CD4-positive, alpha-beta memory T cell (primary cell): ENCODE measurements at regions not wholly inside any gene's neighbourhood (a gene's known extent, or its start where the extent isn't known, plus 50 kb on each side); places are given as distances from the start of the nearest gene placed in this dataset.

ENCODE experiments used
- CTCF ChIA-PET: fragments of 350-600 bp; sonication (Branson Sonifier 250); formaldehyde crosslinking; loops from one replicate; lab custom pipeline; 2021; ENCODE audit warnings: inconsistent platforms; ENCODE audit not compliant: partially characterized antibody; lab: Charles Lee
- POLR2A ChIA-PET: fragments of 350-600 bp; sonication (Branson Sonifier 250); formaldehyde crosslinking; loops from one replicate; lab custom pipeline; 2021; ENCODE audit not compliant: partially characterized antibody; lab: Charles Lee
- DNase-seq, 5 donors: peaks; one replicate each; pipeline versions ENCODE4 v3.0.0 to v3.0.0-alpha.2; 2020 to 2022; ENCODE audit warnings: mixed read lengths in 1 of 5
- H3K27ac ChIP-seq: one replicate; pipeline ENCODE4 v1.7.0; 2013; ENCODE audit warnings: low read depth, low read length
- H3K27me3 ChIP-seq: 2 replicates; pipeline ENCODE4 v1.7.0; 2013; ENCODE audit warnings: mild to moderate bottlenecking, low read length, moderate library complexity; ENCODE audit not compliant: insufficient read depth
- H3K36me3 ChIP-seq: 2 replicates; pipeline ENCODE4 v1.7.0; 2013; ENCODE audit warnings: mild to moderate bottlenecking, low read length, moderate library complexity; ENCODE audit not compliant: insufficient read depth
- H3K4me1 ChIP-seq: 2 replicates; pipeline ENCODE4 v1.7.0; 2013; ENCODE audit warnings: mild to moderate bottlenecking, low read length, moderate library complexity; ENCODE audit not compliant: insufficient read depth
- H3K4me3 ChIP-seq, 2 donors: one replicate each; pipeline ENCODE4 v1.7.0; 2013; ENCODE audit warnings: low read length in 2 of 2, mild to moderate bottlenecking in 1 of 2
- H3K9me3 ChIP-seq, 2 donors: one replicate each; pipeline ENCODE4 v1.7.0; 2013; ENCODE audit warnings: low read length in 2 of 2, control low read depth in 1 of 2; ENCODE audit not compliant: control insufficient read depth in 1 of 2
- H3K27ac Mint-ChIP-seq, 7 donors: one replicate each; pipeline ENCODE4 v1.8.0; 2020 to 2021; ENCODE audit warnings: mixed read lengths in 7 of 7, mild to moderate bottlenecking in 6 of 7, inconsistent platforms in 3 of 7, moderate library complexity in 3 of 7
- H3K27me3 Mint-ChIP-seq, 2 donors: one replicate each; pipeline ENCODE4 v1.8.0; 2020 to 2021; ENCODE audit warnings: mixed read lengths in 2 of 2
- H3K36me3 Mint-ChIP-seq, 2 donors: one replicate each; pipeline ENCODE4 v1.8.0; 2020 to 2021; ENCODE audit warnings: mixed read lengths in 2 of 2, inconsistent platforms in 1 of 2, mild to moderate bottlenecking in 1 of 2
- H3K4me1 Mint-ChIP-seq, 4 donors: one replicate each; pipeline ENCODE4 v1.8.0; 2020 to 2021; ENCODE audit warnings: mixed read lengths in 4 of 4, mild to moderate bottlenecking in 1 of 4
- H3K4me3 Mint-ChIP-seq, 8 donors: one replicate each; pipeline ENCODE4 v1.8.0; 2020 to 2021; ENCODE audit warnings: mixed read lengths in 8 of 8, mild to moderate bottlenecking in 7 of 8, moderate library complexity in 6 of 8, inconsistent platforms in 3 of 8
- H3K9me3 Mint-ChIP-seq, 8 donors: one replicate each; pipeline ENCODE4 v1.8.0; 2020 to 2021; ENCODE audit warnings: mixed read lengths in 8 of 8, mild to moderate bottlenecking in 5 of 8, inconsistent platforms in 3 of 8, moderate library complexity in 1 of 8
- intact Hi-C: fragments of 100-400 bp; cut with micrococcal nuclease; formaldehyde crosslinking; loops from one replicate; pipeline ENCODE4 v1.15.1; 2023

DNA sequence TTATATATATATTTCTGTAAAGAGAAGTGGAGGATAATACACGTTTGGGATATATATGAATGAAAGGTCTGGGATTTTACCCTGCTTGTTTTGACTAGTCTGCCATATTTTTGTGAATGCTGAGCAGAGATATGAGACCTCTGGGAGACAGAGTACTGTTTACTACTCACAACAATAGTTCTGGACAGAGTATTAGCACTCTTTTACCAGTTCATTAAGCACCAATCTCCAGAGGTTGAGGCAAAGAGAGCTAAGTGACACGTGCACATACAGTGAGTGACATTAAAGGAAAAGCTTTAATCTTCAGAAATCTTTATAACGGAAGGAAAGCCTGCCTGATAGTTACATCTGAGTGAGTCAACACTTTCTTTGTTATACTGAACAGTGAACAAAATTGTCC, 1452.7 kb upstream of the TENM3 start:
- Histone ChIP-seq H3K27ac (no peak overlapping the region), H3K36me3 (no peaks in the 10 kb centered on the region), H3K4me1 (no peaks in the 10 kb centered on the region), H3K9me3 (no peaks in the 10 kb centered on the region), H3K4me3 (no peak overlapping the region), H3K27me3 (no peaks in the 10 kb centered on the region)
- H3K9me3 Mint-ChIP-seq: peaks cover 0 to 17% (median 5%) of the 10 kb centered on the region in 8 donors
- no peaks in the 10 kb centered on the region for H3K27me3 Mint-ChIP-seq
- no peak overlapping the region for H3K27ac Mint-ChIP-seq
- DNase-seq: no peak
- intact Hi-C loops: no loop called here
- H3K36me3 Mint-ChIP-seq: no peaks in the 10 kb centered on the region
- ChIA-PET POLR2A (no interaction called here), CTCF (no interaction called here)
- no peak overlapping the region for H3K4me3 Mint-ChIP-seq
- no peaks in the 10 kb centered on the region for H3K4me1 Mint-ChIP-seq

DNA sequence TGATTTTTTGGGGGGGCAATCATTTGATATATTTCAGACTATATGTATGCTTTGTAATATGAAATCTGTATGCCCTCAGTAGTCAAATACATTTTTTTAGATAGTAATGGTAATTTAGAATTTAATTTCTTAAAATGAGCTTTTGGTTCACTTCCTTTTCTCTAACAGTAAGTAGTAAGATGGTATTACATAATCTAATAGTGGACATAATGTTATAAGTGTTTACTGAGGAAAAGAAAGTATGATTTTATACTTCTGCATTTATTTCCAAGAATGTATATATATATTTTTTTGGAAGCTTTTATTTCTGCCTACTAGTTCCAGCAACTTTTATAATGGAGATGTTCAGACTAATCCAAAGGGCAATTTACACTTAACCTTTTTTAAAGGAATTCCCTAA, 1450.7 kb upstream of the TENM3 start:
- Mint-ChIP-seq H3K36me3 (no peaks in the 10 kb centered on the region), H3K9me3 (peaks cover 0 to 12% (median 7%) of the 10 kb centered on the region in 8 donors), H3K4me3 (no peak overlapping the region), H3K4me1 (no peaks in the 10 kb centered on the region), H3K27me3 (no peaks in the 10 kb centered on the region), H3K27ac (no peak overlapping the region)
- DNase-seq: no peak
- ChIA-PET POLR2A (no interaction called here), CTCF (no interaction called here)
- Histone ChIP-seq H3K4me1 (no peaks in the 10 kb centered on the region), H3K27me3 (no peaks in the 10 kb centered on the region), H3K36me3 (no peaks in the 10 kb centered on the region), H3K27ac (no peak overlapping the region), H3K9me3 (no peaks in the 10 kb centered on the region), H3K4me3 (no peak overlapping the region)
- intact Hi-C loops: no loop called here

DNA sequence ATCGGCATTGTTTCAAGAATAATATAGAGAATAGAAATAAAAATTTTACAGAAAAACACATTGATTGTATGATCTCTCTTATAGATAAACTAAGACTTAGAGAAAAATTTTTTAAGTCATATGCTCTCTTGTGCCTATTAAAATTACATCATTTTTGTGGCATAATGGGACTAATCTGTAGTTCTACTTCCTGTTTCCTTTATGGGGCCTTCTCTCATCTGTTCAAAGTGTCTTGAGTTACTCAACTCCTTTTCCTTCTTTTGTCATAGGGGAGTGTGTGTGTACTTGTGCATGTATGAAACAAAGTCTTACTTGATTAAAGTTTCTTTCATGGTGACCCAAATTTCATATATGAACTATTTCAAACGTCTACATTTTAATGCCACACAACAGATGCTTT, 1448.9 kb upstream of the TENM3 start:
- Mint-ChIP-seq H3K4me1 (no peaks in the 10 kb centered on the region), H3K27ac (no peak overlapping the region), H3K36me3 (no peaks in the 10 kb centered on the region), H3K27me3 (no peaks in the 10 kb centered on the region), H3K4me3 (no peak overlapping the region), H3K9me3 (peaks cover 0 to 13% (median 3%) of the 10 kb centered on the region in 8 donors)
- POLR2A ChIA-PET: no interaction called here
- H3K4me1 ChIP-seq: no peaks in the 10 kb centered on the region
- DNase-seq: no peak
- H3K27ac ChIP-seq: no peak overlapping the region
- CTCF ChIA-PET: interaction anchor here (0.6 kb wide), 1 partner anchor 1146 kb away, joined by 3 read pairs; no protein-coding TSS in a partner anchor
- no peak overlapping the region for H3K4me3 ChIP-seq
- intact Hi-C loops: no loop called here
- no peaks in the 10 kb centered on the region for H3K36me3 ChIP-seq
- no peaks in the 10 kb centered on the region for H3K27me3 ChIP-seq
- no peaks in the 10 kb centered on the region for H3K9me3 ChIP-seq

DNA sequence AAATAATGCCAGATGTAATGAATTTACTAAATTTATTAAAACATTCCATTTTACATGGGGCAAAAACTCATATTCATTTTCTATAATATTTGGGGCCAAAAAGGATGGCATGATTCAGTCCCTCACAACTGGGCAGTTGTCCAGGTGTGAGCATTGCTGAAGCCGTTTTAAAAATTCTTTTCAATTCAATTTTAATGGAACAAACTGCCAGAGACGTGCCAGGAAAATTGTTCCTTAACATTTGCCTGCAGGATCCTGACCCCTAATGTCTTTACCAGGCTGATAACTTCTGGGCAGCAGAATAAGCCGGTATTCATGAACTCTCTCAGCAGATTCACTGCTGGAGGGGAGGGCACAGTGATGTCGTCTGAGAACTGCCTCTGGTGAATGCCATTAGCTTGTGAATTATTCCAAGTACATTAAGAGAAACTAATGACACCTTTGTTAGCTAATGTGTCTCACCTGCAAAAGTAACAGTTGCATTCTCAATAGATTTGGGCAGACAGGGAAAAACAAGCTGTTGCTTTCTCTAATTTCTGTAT, 1445.1 kb upstream of the TENM3 start:
- Mint-ChIP-seq H3K4me1 (no peaks in the 10 kb centered on the region), H3K4me3 (no peak overlapping the region), H3K27me3 (no peaks in the 10 kb centered on the region), H3K36me3 (no peaks in the 10 kb centered on the region), H3K27ac (no peak overlapping the region), H3K9me3 (peaks cover 0 to 17% (median 2%) of the 10 kb centered on the region in 8 donors)
- DNase-seq: no peak
- intact Hi-C loops: no loop called here
- H3K4me3 ChIP-seq: no peak overlapping the region
- H3K9me3 ChIP-seq: no peaks in the 10 kb centered on the region
- H3K4me1 ChIP-seq: no peaks in the 10 kb centered on the region
- no peaks in the 10 kb centered on the region for H3K36me3 ChIP-seq
- POLR2A ChIA-PET: no interaction called here
- CTCF ChIA-PET: interaction anchor here (0.8 to 1.2 kb wide), 2 partner anchors 13 to 16 kb away, joined by 3 to 4 read pairs; no protein-coding TSS in a partner anchor
- H3K27ac ChIP-seq: no peak overlapping the region
- no peaks in the 10 kb centered on the region for H3K27me3 ChIP-seq

DNA sequence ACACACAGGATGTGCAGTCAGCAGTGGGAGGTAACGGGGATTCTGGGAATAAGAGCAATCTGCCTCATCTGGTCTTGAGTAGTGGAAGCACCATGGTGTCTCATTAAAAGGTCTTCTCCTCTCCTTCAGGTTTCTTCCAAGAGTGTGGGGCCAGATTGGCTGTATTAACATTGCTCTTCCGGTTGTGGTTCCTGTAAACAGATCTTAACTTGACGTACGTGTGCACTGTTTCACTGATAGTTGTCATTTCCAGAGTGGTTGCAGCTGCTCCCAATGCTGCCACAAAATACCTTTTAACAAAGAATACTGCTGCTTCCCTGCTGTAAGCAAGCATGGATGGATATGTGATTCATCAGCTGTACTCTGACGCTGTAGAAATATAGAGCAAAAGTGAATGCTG, 1443.4 kb upstream of the TENM3 start:
- H3K4me3 ChIP-seq: no peak overlapping the region
- Mint-ChIP-seq H3K4me1 (no peaks in the 10 kb centered on the region), H3K27ac (no peak overlapping the region), H3K4me3 (no peak overlapping the region), H3K9me3 (peaks cover 0 to 14% (median 1%) of the 10 kb centered on the region in 8 donors), H3K36me3 (no peaks in the 10 kb centered on the region), H3K27me3 (no peaks in the 10 kb centered on the region)
- intact Hi-C loops: no loop called here
- no peak overlapping the region for H3K27ac ChIP-seq
- no peaks in the 10 kb centered on the region for H3K9me3 ChIP-seq
- ChIA-PET CTCF (no interaction called here), POLR2A (no interaction called here)
- no peaks in the 10 kb centered on the region for H3K27me3 ChIP-seq
- H3K4me1 ChIP-seq: no peaks in the 10 kb centered on the region
- DNase-seq: no peak
- no peaks in the 10 kb centered on the region for H3K36me3 ChIP-seq

DNA sequence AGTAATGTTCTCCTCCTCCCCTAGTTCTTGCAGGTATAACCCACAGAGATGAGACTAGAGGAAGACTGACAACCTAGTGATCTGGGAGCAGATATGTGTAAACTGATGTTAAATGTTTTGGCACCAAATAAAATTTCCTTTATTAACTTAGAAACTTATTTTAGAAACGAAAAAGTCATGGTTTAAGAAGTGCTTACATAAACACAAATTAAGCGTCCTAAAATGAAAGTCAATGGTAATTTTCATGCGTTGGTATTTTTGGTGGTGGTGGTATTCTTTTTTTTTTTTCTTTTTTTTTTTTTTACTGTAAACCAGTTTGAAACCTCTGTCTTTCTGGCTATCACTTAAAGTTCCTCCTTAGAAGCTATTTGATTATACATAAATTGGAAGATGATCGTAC, 1438.1 kb upstream of the TENM3 start:
- Histone ChIP-seq H3K36me3 (no peaks in the 10 kb centered on the region), H3K27me3 (no peaks in the 10 kb centered on the region), H3K27ac (no peak overlapping the region), H3K9me3 (no peaks in the 10 kb centered on the region), H3K4me3 (no peak overlapping the region), H3K4me1 (no peaks in the 10 kb centered on the region)
- no peaks in the 10 kb centered on the region for H3K27me3 Mint-ChIP-seq
- no peak overlapping the region for H3K4me3 Mint-ChIP-seq
- DNase-seq: no peak
- no peaks in the 10 kb centered on the region for H3K4me1 Mint-ChIP-seq
- POLR2A ChIA-PET: no interaction called here
- no peak overlapping the region for H3K27ac Mint-ChIP-seq
- peaks cover 0 to 7% (median 1%) of the 10 kb centered on the region in 8 donors for H3K9me3 Mint-ChIP-seq
- H3K36me3 Mint-ChIP-seq: no peaks in the 10 kb centered on the region
- CTCF ChIA-PET: no interaction called here
- intact Hi-C loops: no loop called here

DNA sequence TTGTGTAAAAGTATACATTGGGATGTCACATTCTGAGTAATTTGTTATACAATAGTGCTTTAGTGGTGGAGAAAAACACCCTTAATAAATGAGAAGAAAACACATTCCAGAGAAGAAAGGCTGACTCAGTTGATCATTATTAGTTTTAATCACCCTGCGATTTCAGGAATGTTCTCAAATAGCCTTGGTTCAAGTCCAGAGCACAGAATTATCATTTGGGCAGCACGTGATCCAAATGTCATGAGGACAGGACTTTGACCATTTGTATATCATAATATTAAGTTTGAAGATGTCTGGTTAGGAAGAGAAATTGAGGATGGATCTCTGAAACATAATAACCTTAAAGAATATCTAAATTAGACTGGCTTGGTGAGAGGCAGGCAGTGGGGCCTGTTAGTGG, 1434.3 kb upstream of the TENM3 start:
- Mint-ChIP-seq H3K4me1 (no peaks in the 10 kb centered on the region), H3K27ac (no peak overlapping the region), H3K36me3 (no peaks in the 10 kb centered on the region), H3K4me3 (no peak overlapping the region), H3K9me3 (peaks cover 0 to 4% (median 1%) of the 10 kb centered on the region in 8 donors), H3K27me3 (no peaks in the 10 kb centered on the region)
- Histone ChIP-seq H3K9me3 (no peaks in the 10 kb centered on the region), H3K27ac (no peak overlapping the region), H3K36me3 (no peaks in the 10 kb centered on the region), H3K4me1 (no peaks in the 10 kb centered on the region), H3K27me3 (no peaks in the 10 kb centered on the region), H3K4me3 (no peak overlapping the region)
- ChIA-PET POLR2A (no interaction called here), CTCF (no interaction called here)
- intact Hi-C loops: no loop called here
- DNase-seq: no peak

DNA sequence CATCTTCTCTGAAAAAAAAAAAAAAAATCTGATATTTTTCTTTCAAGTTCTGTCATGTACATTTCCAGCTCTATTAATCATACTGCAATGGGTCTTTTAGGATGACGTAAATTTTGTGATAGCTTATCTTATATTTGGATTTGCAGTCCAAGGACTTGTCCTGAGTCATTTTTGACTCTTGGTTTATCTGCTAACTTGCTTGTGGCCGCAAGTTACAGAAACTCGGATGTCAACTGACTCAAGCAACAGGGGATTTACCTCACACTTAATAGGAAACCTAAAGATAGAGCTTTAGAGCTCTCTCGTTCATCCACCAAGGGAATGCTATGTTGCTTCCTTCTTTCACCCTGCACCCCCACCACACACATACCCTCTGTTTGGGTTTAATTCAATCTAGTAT, 1433.8 kb upstream of the TENM3 start:
- DNase-seq: no peak
- no peaks in the 10 kb centered on the region for H3K27me3 Mint-ChIP-seq
- H3K36me3 Mint-ChIP-seq: no peaks in the 10 kb centered on the region
- no peak overlapping the region for H3K27ac ChIP-seq
- no peak overlapping the region for H3K4me3 ChIP-seq
- ChIA-PET POLR2A (no interaction called here), CTCF (no interaction called here)
- H3K27me3 ChIP-seq: no peaks in the 10 kb centered on the region
- H3K4me3 Mint-ChIP-seq: no peak overlapping the region
- H3K9me3 ChIP-seq: no peaks in the 10 kb centered on the region
- H3K36me3 ChIP-seq: no peaks in the 10 kb centered on the region
- peaks cover 0 to 4% (median 1%) of the 10 kb centered on the region in 8 donors for H3K9me3 Mint-ChIP-seq
- no peaks in the 10 kb centered on the region for H3K4me1 ChIP-seq
- H3K4me1 Mint-ChIP-seq: no peaks in the 10 kb centered on the region
- intact Hi-C loops: no loop called here
- H3K27ac Mint-ChIP-seq: no peak overlapping the region
